Hematopoietic multipotent progenitor cell treated with erythropoietin and hydrocortisone succinate and interleukin-3 and kit ligand, for 17 days (in vitro differentiated cells): ENCODE measurements at regions not wholly inside any gene's neighbourhood (a gene's known extent, or its start where the extent isn't known, plus 50 kb on each side); places are given as distances from the start of the nearest gene placed in this dataset.

Source experiments
- DNase-seq: peaks from one replicate; pipeline ENCODE4 v3.0.0-alpha.2; 2015; ENCODE audit warnings: low spot score

DNA sequence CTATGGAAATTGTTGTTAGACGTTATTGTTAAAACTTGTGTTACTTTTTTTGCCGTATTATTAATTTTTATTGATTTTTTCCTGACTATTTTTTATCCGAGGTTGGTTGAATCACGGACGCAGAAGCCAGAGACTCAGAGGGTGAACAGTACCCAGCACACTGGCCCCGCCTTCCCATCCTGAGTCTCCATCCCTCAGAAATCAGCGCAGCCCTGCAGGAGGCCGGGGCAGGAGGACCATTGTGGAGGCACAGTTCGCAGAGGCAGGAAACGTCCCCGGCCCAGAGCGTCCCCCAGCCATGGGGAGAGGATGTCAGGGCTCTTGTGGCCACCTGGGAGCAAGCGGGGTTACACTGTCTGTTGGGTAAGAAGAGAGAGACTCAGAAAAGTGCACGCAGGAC is 843.0 kb downstream of the BRD1 start:
- no peak for DNase-seq

DNA sequence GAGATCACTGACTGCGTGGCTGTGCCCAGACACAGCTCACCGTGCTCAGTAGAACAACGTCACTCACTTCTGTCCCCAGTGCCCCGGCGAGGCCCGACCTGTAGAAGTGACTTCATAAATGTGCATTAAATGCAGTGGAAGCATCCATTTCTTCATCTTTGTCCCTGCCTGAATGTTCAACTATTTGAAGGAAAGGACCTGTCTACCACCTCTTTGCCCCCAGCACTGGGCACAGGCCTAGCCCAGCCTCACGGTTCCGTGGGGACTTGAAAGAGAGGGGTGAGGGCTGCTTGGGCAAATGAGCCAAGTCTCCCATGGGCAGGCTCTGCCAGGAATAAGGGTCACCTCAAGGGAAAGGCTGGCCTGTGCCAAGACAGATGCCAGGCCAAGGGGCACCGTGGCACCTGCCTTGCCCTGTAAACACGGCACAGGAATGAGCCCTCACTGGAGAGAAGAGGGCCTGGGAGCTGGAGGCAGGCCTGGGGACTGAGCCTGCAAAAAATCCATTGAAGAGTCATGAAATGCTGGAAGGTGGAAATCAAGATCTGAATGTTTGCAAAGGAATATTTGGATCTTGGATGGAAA is 845.3 kb downstream of the BRD1 start:
- DNase-seq = no peak

DNA sequence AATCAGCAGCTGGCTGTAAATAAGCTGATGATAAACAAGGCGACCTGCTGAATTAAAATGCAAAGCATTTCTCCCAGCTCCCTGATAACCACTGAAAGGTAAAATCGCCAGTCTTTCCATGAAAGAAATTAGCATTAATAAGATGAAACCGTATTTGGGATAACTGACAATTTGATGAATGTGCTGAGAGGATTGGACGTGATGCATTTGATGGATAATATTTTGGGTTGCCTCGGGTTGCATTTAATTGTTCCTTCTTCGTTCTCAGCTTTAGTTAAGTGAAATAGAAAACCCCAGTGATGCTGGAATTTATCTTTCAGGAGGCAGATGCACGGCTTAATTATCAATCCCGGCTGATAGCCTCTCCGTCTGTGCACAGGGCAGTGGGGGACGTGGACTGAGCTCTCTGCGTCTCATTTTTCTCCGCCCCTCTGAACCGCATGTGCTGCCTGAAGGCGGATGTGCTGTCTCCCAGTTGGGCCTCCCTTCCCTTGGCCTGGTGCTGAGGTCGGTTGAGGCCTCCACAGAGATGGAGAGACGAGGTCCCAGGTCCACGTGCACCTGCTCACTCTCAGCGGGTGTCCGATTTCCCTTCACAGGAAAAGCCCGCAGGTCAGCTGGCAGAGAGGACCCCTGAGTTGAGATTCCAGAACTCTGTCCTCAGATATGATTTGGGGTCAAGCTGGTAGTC is 846.2 kb downstream of the BRD1 start:
- DNase-seq = no peak

DNA sequence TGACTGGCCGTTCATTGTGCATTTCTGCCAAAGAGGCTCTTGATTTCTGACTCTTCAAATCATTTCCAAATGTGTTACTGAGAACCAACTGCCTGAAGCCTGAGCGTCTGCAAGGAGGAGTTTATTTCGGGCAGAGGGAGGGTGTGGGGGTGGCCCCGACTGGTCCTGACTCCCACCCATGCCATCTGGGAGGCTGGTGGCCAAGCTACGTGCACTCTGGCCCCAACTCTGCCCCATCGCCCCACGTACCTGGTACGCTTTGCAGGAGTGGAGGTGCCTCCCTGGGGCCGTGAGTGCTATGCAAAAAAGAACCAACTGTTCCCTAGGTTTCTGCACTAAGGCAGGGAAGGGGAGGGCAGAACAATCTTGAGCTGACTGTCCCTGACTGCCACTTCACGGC is 846.8 kb downstream of the BRD1 start:
- DNase-seq = no peak

DNA sequence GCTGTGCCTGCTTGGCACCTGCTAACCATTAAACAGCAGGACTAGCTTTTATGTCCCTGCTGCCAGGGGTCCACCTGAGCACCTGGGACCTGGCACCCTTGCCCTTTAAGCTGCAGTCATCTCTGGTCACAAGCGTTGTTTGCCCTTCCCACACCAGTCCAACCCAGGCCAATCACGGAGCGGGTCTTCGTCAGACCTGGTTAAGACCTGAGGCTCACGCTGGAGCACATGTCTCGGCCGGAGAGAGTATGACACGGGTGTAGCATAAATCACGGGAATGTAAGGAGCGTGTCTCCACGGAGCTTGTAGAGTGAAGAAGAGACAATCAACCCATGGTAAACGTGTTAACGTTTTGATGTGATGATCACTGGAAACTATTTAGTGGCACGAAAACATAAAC is 847.3 kb downstream of the BRD1 start:
- no peak for DNase-seq

DNA sequence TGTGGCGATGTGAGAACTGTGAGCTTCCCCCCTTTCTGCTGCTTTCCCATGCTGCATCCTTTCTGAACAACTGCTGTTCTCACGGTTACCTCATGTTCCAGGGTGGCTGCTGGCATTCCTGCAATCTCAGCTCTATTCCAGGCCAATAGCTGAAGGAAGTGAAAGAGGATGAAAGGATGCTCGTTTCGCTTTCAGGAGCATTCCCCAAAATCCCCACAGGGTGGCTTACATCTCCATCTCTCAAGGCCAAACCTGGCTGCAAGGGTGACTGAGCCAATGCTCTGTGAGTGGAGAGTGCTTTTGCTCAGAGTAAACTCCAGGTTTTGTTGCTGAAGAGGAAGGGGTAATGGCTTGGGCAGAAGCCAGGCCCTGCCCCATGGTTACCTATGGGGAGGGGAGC is 848.2 kb downstream of the BRD1 start:
- DNase-seq = no peak

DNA sequence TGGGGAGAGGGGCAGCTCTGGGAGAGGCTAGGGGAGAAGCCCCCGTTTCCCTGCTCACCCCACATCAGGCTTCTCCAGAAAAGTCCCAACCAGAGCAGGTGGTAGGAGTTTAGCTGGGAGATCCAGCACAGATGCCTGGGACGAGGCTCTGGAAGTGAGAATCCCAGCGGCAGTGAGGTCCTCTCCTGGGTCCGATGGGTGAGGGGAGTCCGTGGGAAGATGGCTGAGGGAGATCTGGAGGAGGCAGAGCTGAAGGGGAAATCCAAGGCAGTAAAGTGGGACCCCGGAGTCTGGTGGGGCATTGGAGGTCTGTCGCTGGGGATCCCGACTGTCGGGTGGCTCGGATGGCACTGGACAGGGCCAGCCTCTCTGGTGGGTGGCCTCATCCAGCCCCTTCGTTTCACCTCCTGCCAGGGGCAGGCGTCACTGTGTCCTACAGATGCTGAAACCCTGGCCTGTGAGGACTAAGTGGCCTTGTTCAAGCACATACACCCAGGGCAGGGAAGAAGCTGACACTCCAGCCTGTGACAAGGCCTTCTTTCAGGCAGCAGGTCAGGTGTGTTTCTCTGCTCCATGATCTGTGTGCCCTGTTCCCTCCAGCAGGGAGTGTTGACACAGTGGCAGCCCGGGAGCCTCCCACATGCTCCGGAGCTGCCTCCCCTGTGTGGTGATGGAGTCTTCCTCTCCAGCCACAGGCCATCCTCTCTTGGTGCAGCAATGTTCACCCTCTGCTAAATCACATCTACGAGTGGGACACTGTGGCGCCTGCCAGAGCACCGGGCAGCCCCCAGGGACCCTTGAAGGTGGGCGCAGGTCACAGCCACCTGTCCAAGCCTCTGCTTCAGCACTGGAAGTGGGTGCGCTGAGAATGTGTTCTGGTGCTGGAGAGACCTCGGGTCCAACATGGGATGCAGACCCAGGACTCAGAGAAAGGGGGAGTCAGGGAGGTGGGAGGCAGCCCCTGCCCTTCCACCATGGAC is 850.8 kb downstream of the BRD1 start:
- DNase-seq = no peak

DNA sequence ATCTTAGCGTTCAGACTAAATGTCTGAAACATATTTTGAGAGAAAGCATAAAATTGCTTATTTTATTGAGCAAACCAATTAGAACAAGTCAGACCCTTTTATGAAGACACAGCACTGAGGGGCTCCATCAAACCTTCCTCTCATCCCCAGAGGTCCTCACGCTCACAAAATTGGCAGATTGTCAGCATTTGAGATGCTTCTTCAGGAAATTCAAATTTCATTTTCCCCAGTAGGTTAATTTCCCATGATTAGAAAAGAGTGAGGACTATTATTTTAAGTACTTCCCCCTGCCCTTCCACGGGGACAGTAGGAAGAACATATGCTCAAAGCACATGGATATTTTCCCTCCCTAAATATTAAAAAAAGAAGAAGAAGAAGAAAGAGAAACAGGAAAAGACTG is 851.8 kb downstream of the BRD1 start:
- no peak for DNase-seq

DNA sequence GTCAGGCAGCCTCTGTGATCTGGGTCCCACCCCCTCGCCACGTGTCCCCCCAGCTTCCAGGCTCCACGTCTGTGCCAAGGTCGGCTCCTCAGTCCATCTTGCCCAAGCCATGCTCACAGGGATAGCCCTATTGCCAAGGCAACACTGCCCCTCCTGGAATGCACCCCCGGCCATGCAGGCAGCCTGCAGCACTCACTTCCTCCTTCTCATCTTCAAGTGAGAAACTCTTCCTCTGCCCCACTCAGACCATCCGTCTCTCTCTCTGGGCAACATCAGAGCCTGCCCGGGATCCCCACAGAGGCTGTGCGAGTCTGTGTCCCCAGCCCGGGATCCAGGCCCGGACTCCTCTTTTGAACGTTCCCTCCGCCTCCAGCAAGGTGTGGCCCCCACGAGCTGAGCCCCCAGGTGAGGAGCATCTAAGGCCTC is 852.3 kb downstream of the BRD1 start:
- no peak for DNase-seq

DNA sequence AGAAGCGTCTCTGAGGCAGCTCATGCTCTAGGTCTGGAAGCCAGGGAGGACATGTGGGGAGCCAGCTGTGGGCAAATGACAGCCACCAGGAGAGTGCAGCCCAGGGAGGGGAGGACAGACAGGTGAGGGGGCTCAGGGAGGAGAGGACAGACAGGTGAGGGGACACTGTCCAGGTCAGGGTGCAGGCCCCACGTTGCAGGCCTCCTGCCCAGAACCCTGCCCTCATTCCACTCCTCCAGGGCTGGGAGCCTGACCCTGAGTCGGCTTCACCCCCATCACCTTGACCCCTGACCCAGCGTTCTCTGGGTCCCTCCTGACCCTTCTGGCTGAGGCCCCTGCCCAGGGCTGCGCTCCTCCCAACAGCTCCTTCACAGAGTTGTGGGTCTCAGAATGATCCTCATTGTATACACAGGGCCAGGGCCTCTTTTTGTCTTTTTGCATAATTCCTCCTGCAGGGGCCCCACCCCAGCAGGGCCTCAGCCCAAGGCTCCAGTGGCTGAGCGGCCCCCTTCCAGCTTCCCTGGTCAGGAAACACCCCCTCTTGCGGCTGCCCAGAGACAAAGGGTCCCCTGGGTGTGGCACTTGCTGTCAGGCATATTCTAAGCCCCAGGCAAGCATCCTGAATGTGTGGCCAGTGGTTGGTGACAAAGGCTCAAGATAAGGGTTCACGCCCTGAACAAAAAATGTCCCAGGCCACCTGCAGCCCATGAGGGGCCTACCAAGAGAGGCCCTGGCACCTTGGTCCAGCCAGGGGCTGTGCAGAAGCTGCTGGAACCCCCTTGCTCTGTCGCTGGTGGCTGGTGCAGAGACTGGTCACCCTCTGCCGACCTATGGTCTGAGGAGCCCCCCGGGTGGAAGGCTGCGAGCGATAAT is 853.0 kb downstream of the BRD1 start:
- no peak for DNase-seq

DNA sequence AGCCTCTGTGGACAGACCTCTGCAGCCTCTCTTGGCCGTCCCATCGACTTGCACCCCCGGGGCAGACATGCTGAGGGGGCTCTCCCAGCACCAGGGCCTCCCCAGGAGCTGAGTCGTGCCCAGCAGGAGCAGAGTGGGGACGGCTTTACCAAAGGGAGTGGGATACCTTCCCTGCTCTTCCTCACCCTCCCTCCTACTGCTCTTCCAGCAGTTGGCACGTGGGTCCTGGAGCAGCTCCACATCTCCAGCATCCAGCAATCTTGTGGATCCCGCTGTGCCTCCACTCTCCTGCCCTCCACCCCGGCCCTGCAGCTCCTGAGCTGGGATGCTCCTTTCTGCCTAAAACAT is 854.0 kb downstream of the BRD1 start:
- no peak for DNase-seq

DNA sequence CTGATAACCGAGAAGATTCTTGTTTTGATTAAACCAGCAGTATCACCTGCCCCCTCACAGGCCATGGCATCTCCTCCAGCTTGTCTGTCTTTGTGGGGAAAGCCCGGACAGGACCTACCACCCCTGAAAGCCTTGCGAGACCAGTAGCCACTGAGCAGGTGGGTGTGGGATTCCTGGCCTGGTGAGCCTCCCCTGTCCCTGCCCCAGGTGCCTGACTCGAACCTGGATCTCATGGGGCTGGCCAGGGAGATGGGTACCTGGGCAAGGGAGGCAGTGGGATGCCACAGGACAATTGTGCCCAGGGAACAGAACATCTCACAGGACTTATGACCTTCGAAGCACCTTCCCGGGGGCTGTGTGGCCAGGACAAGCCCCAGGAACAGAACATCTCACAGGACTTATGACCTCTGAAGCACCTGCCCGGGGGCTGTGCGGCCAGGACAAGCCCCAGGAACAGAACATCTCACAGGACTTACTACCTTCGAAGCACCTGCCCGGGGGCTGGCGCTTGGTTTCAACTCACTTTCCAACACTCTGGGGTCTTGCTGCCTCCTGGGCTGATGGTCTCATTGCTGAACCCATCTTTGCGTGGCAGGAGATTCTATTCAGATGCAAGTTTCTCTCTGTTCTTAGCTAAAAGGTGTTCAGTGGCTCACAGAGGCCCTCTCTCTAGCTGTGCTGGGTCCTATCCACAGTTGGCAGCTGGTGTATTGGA is 854.5 kb downstream of the BRD1 start:
- DNase-seq = no peak

DNA sequence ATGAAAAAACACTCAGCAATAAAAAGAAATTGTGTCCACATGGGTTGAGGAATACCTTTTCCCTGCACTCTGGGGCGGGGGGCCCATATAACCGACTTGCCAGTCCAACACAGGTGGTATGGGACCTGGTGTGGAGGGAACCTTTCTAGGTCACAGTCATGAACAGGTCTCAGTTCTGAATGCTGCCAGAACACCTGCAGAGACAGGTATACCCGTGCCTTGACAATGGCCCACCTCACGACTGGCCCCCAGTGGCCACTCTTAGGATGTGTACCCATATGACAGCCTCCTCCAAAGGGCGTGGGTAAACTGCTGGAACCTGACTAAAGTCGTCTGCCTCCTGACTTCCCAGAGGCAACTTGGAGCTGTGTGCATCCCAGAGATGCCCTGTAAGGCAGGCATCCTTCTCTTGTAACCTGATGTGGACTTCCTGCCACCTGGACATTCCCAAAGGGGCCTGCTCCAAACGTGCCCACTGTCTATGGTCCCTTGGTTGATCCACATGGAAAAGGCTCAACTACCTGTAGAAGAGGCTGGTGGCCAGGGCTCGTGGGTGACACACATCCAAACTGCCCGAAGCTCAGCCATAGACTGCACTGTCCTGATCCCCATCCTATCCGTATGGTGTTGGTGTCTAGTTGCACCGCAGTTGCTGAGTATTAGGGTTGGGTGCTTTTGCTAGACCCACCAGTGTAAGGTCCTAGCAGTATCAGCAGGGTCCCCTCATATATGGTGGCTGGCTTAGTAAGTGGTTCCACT is 859.3 kb downstream of the BRD1 start:
- DNase-seq = no peak

DNA sequence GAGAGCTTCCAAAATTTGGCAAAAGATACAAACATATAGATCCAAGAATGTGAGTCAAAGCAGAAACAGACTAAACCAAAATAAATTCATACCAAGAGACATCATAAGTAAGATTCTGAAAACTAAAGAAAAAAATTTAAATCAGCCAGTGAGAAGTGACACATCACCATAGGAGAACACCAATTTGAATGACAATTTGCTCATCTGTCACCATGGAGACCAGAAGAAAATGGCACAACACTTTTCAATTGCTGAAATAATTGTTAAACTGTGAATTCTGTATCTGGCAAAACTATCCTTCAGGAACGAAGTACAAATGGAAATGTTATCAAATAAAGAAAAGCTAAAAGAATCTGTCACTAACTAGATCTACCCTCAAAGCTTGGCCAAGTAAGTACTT is 864.3 kb downstream of the BRD1 start:
- DNase-seq = no peak

DNA sequence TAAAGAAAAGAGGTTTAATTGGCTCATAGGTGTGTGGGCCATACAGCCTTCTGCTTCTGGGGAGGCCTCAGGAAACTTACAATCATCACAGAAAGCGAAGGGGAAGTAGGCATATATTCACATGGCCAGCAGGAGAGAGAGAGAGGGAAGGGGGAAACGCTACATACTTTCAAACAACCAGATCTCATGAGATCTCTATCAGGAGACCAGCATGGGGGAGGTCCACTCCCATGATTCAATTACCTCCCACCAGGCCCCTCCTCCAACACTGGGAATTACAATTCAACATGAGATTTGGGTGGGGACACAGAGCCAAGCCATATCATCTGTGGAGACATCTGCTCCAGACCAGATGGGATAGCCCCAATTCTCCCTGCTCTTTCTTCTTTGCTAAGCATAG is 866.0 kb downstream of the BRD1 start:
- no peak for DNase-seq

DNA sequence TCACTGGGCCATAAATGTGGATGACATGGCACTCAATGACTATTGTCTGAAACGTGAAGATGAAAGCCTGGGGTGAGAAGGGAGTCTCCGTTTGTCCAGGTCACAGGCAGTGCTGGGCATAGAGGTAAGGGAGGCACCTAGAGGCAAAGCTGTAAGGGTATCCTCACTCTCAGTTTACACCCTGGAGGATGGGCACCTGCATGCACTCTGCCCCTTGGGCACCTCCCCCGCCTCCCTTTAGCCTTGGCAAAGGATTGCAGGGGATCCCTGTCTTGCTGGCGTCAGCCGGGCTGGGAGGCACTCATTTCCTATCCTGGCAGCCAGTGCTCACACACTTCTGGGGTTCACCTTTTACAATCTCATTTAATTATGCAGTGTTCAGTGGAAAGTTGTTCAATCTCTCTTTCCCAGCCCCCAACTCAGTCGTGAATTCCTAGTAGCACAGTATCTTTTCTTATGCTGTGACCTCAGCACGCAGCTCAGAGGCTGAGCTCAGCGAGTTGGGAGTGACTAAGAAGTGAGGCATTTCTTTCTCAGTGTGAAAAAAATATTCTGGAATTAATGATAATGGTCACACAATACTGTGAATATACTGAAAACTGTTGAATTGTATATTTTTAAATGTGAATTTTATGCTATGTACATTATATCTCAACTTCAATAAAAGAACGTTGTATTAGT is 866.6 kb downstream of the BRD1 start:
- no peak for DNase-seq

DNA sequence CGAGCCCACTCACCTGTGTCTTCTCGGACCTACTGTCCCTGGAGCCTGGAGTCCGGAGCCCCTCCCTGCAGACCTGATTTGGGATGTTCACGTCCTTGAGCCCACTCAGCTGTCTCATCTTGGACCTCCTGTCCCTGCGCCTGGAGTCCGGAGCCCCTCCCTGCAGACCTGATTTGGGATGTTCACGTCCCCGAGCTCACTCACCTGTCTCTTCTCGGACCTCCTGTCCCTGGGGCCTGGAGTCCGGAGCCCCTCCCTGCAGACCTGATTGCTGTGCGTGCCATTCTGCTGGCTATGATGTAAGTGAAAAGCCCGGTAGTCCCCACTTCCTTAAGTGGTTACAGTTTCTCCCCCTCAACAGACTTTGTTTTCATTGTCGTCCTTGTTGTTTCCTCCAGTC is 867.1 kb downstream of the BRD1 start:
- no peak for DNase-seq

DNA sequence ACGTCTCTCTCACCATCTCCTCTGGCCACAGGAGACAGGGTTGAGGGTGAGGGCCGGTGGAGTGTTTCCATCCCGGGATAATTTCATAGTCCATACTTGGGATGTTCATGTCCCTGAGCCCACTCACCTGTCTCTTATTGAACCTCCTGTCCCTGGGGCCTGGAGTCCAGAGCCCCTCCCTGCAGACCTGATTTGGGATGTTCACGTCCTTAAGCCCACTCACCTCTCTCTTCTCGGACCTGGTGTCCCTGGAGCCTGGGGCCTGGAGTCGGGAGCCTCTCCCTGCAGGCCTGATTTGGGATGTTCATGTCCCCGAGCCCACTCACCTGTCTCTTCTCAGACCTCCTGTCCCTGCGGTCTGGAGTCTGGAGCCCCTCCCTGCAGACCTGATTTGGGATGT is 868.2 kb downstream of the BRD1 start:
- no peak for DNase-seq

DNA sequence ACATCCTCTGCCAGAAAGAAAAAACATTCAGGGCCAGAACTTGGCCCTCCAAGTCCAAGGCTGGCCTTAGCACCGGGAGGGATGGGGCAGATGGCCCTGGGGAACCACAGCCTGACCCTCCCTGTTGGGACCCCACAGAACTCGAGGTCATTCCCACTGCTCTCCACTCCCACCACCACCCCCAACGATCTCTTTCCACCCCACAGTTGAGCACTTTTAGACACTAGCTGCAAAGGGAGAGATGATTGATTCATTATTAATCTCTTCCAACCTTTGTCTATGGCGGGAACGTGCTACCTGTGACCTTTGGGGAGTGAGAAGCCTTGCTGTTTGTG is 869.7 kb downstream of the BRD1 start:
- no peak for DNase-seq

DNA sequence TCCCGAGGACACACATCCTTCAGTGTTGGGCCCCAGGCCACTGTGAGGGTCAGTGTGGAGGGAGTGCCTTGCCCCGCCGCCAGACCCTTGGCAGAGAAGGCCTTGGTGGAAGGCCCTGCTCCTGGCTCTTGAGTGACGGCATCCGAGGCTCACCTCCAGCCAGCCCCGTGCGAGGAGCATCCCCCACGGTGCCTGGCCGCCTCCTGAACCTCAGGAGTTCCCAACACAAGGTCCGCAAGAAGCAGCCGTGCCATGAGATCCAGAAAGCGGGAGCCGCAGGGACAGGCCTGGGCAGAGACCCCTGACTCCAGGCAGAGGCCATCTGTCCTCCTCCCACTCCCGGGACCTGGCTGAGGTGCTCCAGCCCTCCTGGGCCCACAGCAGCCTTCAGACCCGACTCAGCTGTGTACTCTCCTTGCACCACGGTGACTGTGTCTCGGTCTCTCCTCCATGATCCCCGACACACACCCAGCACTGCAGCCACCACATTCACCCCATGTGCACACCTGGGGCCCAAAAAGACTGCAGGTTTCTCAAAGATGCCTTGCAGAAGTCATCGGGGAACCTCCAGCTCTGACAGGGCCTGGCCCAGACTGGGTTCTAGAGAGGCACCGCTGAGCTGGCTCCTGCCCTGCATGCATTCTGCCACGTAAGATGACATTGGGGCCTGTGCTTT is 870.2 kb downstream of the BRD1 start:
- DNase-seq = no peak
